HepG2 (cell line): ENCODE measurements at regions not wholly inside any gene's neighbourhood (a gene's known extent, or its start where the extent isn't known, plus 50 kb on each side); places are given as distances from the start of the nearest gene placed in this dataset.

Experiments used
- ATAC-seq: fragments of 200-7000 bp; cut with Tn5 transposase; 3 replicates; pipeline ENCODE4 v1.9.1; 2020; ENCODE audit warnings: mild to moderate bottlenecking, moderate library complexity
- BruUV-seq: library from RNA; stranded (reverse); fragments of 400-500 nt; replicated peaks from 2 replicates; lab custom pipeline; 2021; lab: Mats Ljungman, UMichigan
- CTCF ChIA-PET: fragments of 300-600 bp; formaldehyde crosslinking; extraction: SDS; loops from one replicate; lab custom pipeline; 2021; ENCODE audit warnings: low total read pairs, inconsistent platforms, low intra/inter-chr PET ratio; lab: Yijun Ruan, JAX
- POLR2A ChIA-PET: fragments of 350-600 bp; sonication (Branson Sonifier 250); formaldehyde crosslinking; loops from one replicate; lab custom pipeline; 2020; ENCODE audit warnings: antibody characterized with exemption, inconsistent platforms; lab: Yijun Ruan, JAX
- DNase-seq: peaks from one replicate; pipeline ENCODE4 v3.0.0-alpha.2; 2015; ENCODE audit warnings: low spot score
- FAIRE-seq: peaks from 3 replicates; lab custom pipeline; 2011; peaks lifted over from hg19 to GRCh38; lab: Jason Lieb, UNC
- H2AFZ ChIP-seq: one replicate; pipeline ENCODE4 v1.6.1; 2011; ENCODE audit warnings: low read length, inconsistent platforms
- H3K27ac ChIP-seq: fragments of 300-600 bp; 3 replicates; pipeline ENCODE4 v1.8.0; 2011; ENCODE audit warnings: mixed run types, mild to moderate bottlenecking, mixed read lengths, low read length, inconsistent platforms; ENCODE audit not compliant: insufficient read depth; ENCODE audit errors: extremely low read length
- H3K27me3 ChIP-seq, 2 experiments: fragments of 200-600 bp in 1 of 2; 2 replicates in 1 of 2; 3 replicates in 1 of 2; pipeline versions ENCODE4 v1.6.0 to v1.8.0; 2011; ENCODE audit warnings: low read length in 2 of 2, mild to moderate bottlenecking in 2 of 2, moderate library complexity in 2 of 2, inconsistent platforms in 1 of 2; ENCODE audit not compliant: insufficient read depth in 2 of 2, control insufficient read depth in 1 of 2
- H3K36me3 ChIP-seq, 2 experiments: fragments of 200-600 bp in 1 of 2; replicated peaks in 1 of 2; 2 replicates in 1 of 2; 3 replicates in 1 of 2; pipeline versions ENCODE4 v1.5.1 to v1.8.0; 2011; ENCODE audit warnings: low read length in 2 of 2, inconsistent platforms in 1 of 2; ENCODE audit not compliant: insufficient read depth in 2 of 2, control insufficient read depth in 1 of 2
- H3K4me1 ChIP-seq: 2 replicates; pipeline ENCODE4 v1.5.1; 2012; ENCODE audit warnings: low read length, inconsistent platforms; ENCODE audit not compliant: insufficient read depth
- H3K4me2 ChIP-seq: 2 replicates; pipeline ENCODE4 v1.6.0; 2011; ENCODE audit warnings: low read depth, low read length, inconsistent platforms
- H3K4me3 ChIP-seq, 3 experiments: fragments of 200-600 bp in 1 of 3; sonication (generic), shearing (Covaris generic) in 1 of 3; replicated peaks in 1 of 3; 2 replicates each; pipeline ENCODE4 v1.5.1; 2011 to 2016; ENCODE audit warnings: low read length in 3 of 3, inconsistent platforms in 2 of 3, low read depth in 2 of 3, mild to moderate bottlenecking in 2 of 3, control low read depth in 1 of 3, mixed read lengths in 1 of 3; ENCODE audit not compliant: insufficient read depth in 1 of 3
- H3K79me2 ChIP-seq: one replicate; pipeline ENCODE4 v1.6.1; 2011; ENCODE audit warnings: low read length, inconsistent platforms; ENCODE audit not compliant: insufficient read depth
- H3K9ac ChIP-seq: 2 replicates; pipeline ENCODE4 v1.6.0; 2011; ENCODE audit warnings: mild to moderate bottlenecking, low read depth, low read length, inconsistent platforms; ENCODE audit not compliant: insufficient read depth
- H3K9me3 ChIP-seq: 2 replicates; pipeline ENCODE4 v1.5.1; 2012; ENCODE audit warnings: mild to moderate bottlenecking, low read length
- H4K20me1 ChIP-seq: 2 replicates; pipeline ENCODE4 v1.6.0; 2011; ENCODE audit warnings: inconsistent platforms, mild to moderate bottlenecking, low read length, moderate library complexity; ENCODE audit not compliant: insufficient read depth
- CEBPG ChIP-seq: IDR thresholded peaks from 2 replicates; pipeline ENCODE4 v1.6.1; 2016
- ETV6 ChIP-seq: sonication (generic); formaldehyde crosslinking; conservative IDR thresholded peaks from 2 replicates; pipeline ENCODE4 v1.4.0; 2020; ENCODE audit warnings: missing genetic modification reagents
- MYC ChIP-seq: sonication (generic); formaldehyde crosslinking; IDR thresholded peaks from 2 replicates; pipeline ENCODE4 v1.9.0; 2021; ENCODE audit warnings: missing genetic modification reagents, borderline replicate concordance
- NFE2 ChIP-seq: sonication (generic); formaldehyde crosslinking; IDR thresholded peaks from 2 replicates; pipeline ENCODE4 v1.4.0; 2020; ENCODE audit warnings: missing genetic modification reagents
- PRDM4 ChIP-seq: sonication (generic); formaldehyde crosslinking; IDR thresholded peaks from 2 replicates; pipeline ENCODE4 v1.9.0; 2021; ENCODE audit warnings: missing genetic modification reagents, borderline replicate concordance
- RORA ChIP-seq: sonication (generic); formaldehyde crosslinking; IDR thresholded peaks from 2 replicates; pipeline ENCODE4 v1.5.0; 2020; ENCODE audit warnings: mild to moderate bottlenecking, missing genetic modification reagents, moderate library complexity
- SRY ChIP-seq: sonication (generic); formaldehyde crosslinking; IDR thresholded peaks from 2 replicates; pipeline ENCODE4 v1.8.0; 2022; ENCODE audit warnings: mild to moderate bottlenecking, missing genetic modification reagents
- ZNF17 ChIP-seq: sonication (generic); formaldehyde crosslinking; IDR thresholded peaks from 2 replicates; pipeline ENCODE4 v1.5.0; 2020; ENCODE audit warnings: mild to moderate bottlenecking, missing genetic modification reagents
- ZNF260 ChIP-seq: sonication (generic); formaldehyde crosslinking; IDR thresholded peaks from 2 replicates; pipeline ENCODE4 v1.4.0; 2020; ENCODE audit warnings: missing genetic modification reagents, low read depth, mild to moderate bottlenecking, borderline replicate concordance
- ZNF333 ChIP-seq: sonication (generic); formaldehyde crosslinking; IDR thresholded peaks from 2 replicates; pipeline ENCODE4 v1.4.0; 2020; ENCODE audit warnings: mild to moderate bottlenecking, missing genetic modification reagents, borderline replicate concordance
- ZNF740 ChIP-seq: sonication (generic); formaldehyde crosslinking; IDR thresholded peaks from 2 replicates; pipeline ENCODE4 v1.4.0; 2020; ENCODE audit warnings: missing genetic modification reagents
- ZNF790 ChIP-seq: sonication (generic); formaldehyde crosslinking; IDR thresholded peaks from 2 replicates; pipeline ENCODE4 v1.8.0; 2022; ENCODE audit warnings: missing genetic modification reagents, mild to moderate bottlenecking, borderline replicate concordance
- ZSCAN20 ChIP-seq: sonication (generic); formaldehyde crosslinking; IDR thresholded peaks from 2 replicates; pipeline ENCODE4 v1.4.0; 2020; ENCODE audit warnings: missing genetic modification reagents, mild to moderate bottlenecking, borderline replicate concordance
- WGBS: methylation state at CpG from one replicate; pipeline ENCODE4 v1.1.6; 2017; ENCODE audit warnings: low lambda C conversion rate; 5-methylcytosine and 5-hydroxymethylcytosine counted together
- in situ Hi-C: cut with HindIII; loops from 2 replicates; pipeline ENCODE4 v1.10.0; 2017; ENCODE audit warnings: low pct_unique_long_range_greater_than_20kb; ENCODE audit not compliant: extremely low pct_ligation_motif_present
- intact Hi-C: fragments of 100-400 bp; cut with micrococcal nuclease; formaldehyde crosslinking; loops from one replicate; pipeline ENCODE4 v1.10.0; 2022; ENCODE audit not compliant: unreplicated experiment
- TF ChIP-seq, protein P1 (sequence below): sonication (generic); formaldehyde crosslinking; IDR thresholded peaks from 2 replicates; pipeline ENCODE4 v1.8.0; 2023; ENCODE audit warnings: mild to moderate bottlenecking, missing genetic modification reagents
- TF ChIP-seq, protein P2 (sequence below): sonication (generic); formaldehyde crosslinking; IDR thresholded peaks from 2 replicates; pipeline ENCODE4 v1.4.0; 2020; ENCODE audit warnings: missing genetic modification reagents
- TF ChIP-seq, protein P3 (sequence below): sonication (generic); formaldehyde crosslinking; IDR thresholded peaks from 2 replicates; pipeline ENCODE4 v1.5.0; 2020; ENCODE audit warnings: missing genetic modification reagents, mild to moderate bottlenecking, borderline replicate concordance

- no peak overlapping the region for H2AFZ ChIP-seq
- H4K20me1 ChIP-seq: no peaks in the 10 kb centered on the region
- BruUV-seq: no TSS peak
- H3K27me3 ChIP-seq: no peaks in the 10 kb centered on the region
- ChIA-PET CTCF (no interaction called here), POLR2A (no interaction called here)
- 50% methylated on average over 3 of the region's 4 CpGs for WGBS
- no peak overlapping the region for H3K9ac ChIP-seq
- DNase-seq (no peak), FAIRE-seq (no peak), ATAC-seq (no peak)
- TF ChIP-seq ZNF790 (CRISPR knock-in tag) (no peak), NFE2 (CRISPR knock-in tag) (no peak), SRY (CRISPR knock-in tag) (no peak), CEBPG (CRISPR knock-in tag) (no peak), ZNF17 (CRISPR knock-in tag) (no peak), ZNF740 (CRISPR knock-in tag) (no peak), RORA (no peak), PRDM4 (CRISPR knock-in tag) (no peak), MYC (CRISPR knock-in tag) (no peak), ZSCAN20 (CRISPR knock-in tag) (no peak), ETV6 (CRISPR knock-in tag) (no peak), ZNF333 (no peak), ZNF260 (no peak)
- TF ChIP-seq, protein P1, sequence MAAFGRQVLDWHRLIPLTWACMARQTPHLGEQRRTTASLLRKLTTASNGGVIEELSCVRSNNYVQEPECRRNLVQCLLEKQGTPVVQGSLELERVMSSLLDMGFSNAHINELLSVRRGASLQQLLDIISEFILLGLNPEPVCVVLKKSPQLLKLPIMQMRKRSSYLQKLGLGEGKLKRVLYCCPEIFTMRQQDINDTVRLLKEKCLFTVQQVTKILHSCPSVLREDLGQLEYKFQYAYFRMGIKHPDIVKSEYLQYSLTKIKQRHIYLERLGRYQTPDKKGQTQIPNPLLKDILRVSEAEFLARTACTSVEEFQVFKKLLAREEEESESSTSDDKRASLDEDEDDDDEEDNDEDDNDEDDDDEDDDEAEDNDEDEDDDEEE: no peak
- TF ChIP-seq, protein P2, sequence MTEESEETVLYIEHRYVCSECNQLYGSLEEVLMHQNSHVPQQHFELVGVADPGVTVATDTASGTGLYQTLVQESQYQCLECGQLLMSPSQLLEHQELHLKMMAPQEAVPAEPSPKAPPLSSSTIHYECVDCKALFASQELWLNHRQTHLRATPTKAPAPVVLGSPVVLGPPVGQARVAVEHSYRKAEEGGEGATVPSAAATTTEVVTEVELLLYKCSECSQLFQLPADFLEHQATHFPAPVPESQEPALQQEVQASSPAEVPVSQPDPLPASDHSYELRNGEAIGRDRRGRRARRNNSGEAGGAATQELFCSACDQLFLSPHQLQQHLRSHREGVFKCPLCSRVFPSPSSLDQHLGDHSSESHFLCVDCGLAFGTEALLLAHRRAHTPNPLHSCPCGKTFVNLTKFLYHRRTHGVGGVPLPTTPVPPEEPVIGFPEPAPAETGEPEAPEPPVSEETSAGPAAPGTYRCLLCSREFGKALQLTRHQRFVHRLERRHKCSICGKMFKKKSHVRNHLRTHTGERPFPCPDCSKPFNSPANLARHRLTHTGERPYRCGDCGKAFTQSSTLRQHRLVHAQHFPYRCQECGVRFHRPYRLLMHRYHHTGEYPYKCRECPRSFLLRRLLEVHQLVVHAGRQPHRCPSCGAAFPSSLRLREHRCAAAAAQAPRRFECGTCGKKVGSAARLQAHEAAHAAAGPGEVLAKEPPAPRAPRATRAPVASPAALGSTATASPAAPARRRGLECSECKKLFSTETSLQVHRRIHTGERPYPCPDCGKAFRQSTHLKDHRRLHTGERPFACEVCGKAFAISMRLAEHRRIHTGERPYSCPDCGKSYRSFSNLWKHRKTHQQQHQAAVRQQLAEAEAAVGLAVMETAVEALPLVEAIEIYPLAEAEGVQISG (CRISPR knock-in tag): no peak
- TF ChIP-seq, protein P3, sequence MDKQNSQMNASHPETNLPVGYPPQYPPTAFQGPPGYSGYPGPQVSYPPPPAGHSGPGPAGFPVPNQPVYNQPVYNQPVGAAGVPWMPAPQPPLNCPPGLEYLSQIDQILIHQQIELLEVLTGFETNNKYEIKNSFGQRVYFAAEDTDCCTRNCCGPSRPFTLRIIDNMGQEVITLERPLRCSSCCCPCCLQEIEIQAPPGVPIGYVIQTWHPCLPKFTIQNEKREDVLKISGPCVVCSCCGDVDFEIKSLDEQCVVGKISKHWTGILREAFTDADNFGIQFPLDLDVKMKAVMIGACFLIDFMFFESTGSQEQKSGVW: no peak
- H3K4me2 ChIP-seq: no peak overlapping the region
- no peak overlapping the region for H3K27ac ChIP-seq
- no peaks in the 10 kb centered on the region for H3K9me3 ChIP-seq
- in situ Hi-C loops: no loop called here
- H3K4me1 ChIP-seq: peaks cover 12% of the 10 kb centered on the region
- no peak overlapping the region for H3K4me3 ChIP-seq
- no peaks in the 10 kb centered on the region for H3K36me3 ChIP-seq
- intact Hi-C loops: no loop called here
- H3K79me2 ChIP-seq: no peaks in the 10 kb centered on the region
Measured at GRCh38 chrX:39639871-39640270, 457.9 kb downstream of the BCOR start.
